ENCODE measurements at regions not wholly inside any gene's neighbourhood (a gene's known extent, or its start where the extent isn't known, plus 50 kb on each side); places are given as distances from the start of the nearest gene placed in this dataset.
"Not testable (repeated sequence)": the region's sequence is repeated elsewhere in the genome, so short reads cannot be mapped to it uniquely, and the experiment has no call there.

- DNase-seq (ENCODE audit: low read depth, low spot score), result no peak
- in situ Hi-C loops (cut with HindIII; ENCODE audit: low pct_unique_long_range_greater_than_20kb, low sequenced_read_pairs), result no loop called here
Observed at GRCh38 chr2:189231719-189232323, 52.3 kb upstream of the COL5A2 start.

GRCh38 chr2:189232759-189233406, 53.3 kb upstream of the COL5A2 start:
- no peak for DNase-seq (ENCODE audit: low read depth, low spot score)
- in situ Hi-C loops (cut with HindIII; ENCODE audit: low pct_unique_long_range_greater_than_20kb, low sequenced_read_pairs), result no loop called here

- in situ Hi-C loops (cut with HindIII; ENCODE audit: low pct_unique_long_range_greater_than_20kb, low sequenced_read_pairs), result no loop called here
- no peak for DNase-seq (ENCODE audit: low read depth, low spot score)
Observed at GRCh38 chr2:189233527-189233926, 54.0 kb upstream of the COL5A2 start.

GRCh38 chr2:189234991-189235390, 55.4 kb upstream of the COL5A2 start:
- in situ Hi-C loops (cut with HindIII; ENCODE audit: low pct_unique_long_range_greater_than_20kb, low sequenced_read_pairs), result no loop called here
- no peak for DNase-seq (ENCODE audit: low read depth, low spot score)

- in situ Hi-C loops (cut with HindIII; ENCODE audit: low pct_unique_long_range_greater_than_20kb, low sequenced_read_pairs), result no loop called here
- DNase-seq (ENCODE audit: low read depth, low spot score), result no peak
Observed at GRCh38 chr2:189236066-189236465, 56.5 kb upstream of the COL5A2 start.

GRCh38 chr2:189238903-189239302, 59.3 kb upstream of the COL5A2 start:
- in situ Hi-C loops (cut with HindIII; ENCODE audit: low pct_unique_long_range_greater_than_20kb, low sequenced_read_pairs), result no loop called here
- no peak for DNase-seq (ENCODE audit: low read depth, low spot score)

- DNase-seq (ENCODE audit: low read depth, low spot score); in situ Hi-C loops (cut with HindIII; ENCODE audit: low pct_unique_long_range_greater_than_20kb, low sequenced_read_pairs): not testable (repeated sequence)
Observed at GRCh38 chr2:189243843-189244242, 64.3 kb upstream of the COL5A2 start.

- DNase-seq (ENCODE audit: low read depth, low spot score), result no peak
- in situ Hi-C loops (cut with HindIII; ENCODE audit: low pct_unique_long_range_greater_than_20kb, low sequenced_read_pairs), result no loop called here
Observed at GRCh38 chr2:189247276-189247675, 67.7 kb upstream of the COL5A2 start.

- no peak for DNase-seq (ENCODE audit: low read depth, low spot score)
Observed at GRCh38 chr2:189248141-189248540, 68.6 kb upstream of the COL5A2 start.

GRCh38 chr2:189249171-189249570, 69.6 kb upstream of the COL5A2 start:
- in situ Hi-C loops (cut with HindIII; ENCODE audit: low pct_unique_long_range_greater_than_20kb, low sequenced_read_pairs), result no loop called here
- no peak for DNase-seq (ENCODE audit: low read depth, low spot score)

More at GRCh38 chr2:189248141-189248540, 68.6 kb upstream of the COL5A2 start:
- in situ Hi-C loops (cut with HindIII; ENCODE audit: low pct_unique_long_range_greater_than_20kb, low sequenced_read_pairs), result no loop called here

GRCh38 chr2:189249901-189250300, 70.3 kb upstream of the COL5A2 start:
- DNase-seq (ENCODE audit: low read depth, low spot score), result no peak
- in situ Hi-C loops (cut with HindIII; ENCODE audit: low pct_unique_long_range_greater_than_20kb, low sequenced_read_pairs), result no loop called here

- in situ Hi-C loops (cut with HindIII; ENCODE audit: low pct_unique_long_range_greater_than_20kb, low sequenced_read_pairs), result no loop called here
- DNase-seq (ENCODE audit: low read depth, low spot score), result no peak
Observed at GRCh38 chr2:189252991-189253675, 73.6 kb upstream of the COL5A2 start.

GRCh38 chr2:189253836-189254235, 74.3 kb upstream of the COL5A2 start:
- no peak for DNase-seq (ENCODE audit: low read depth, low spot score)
- in situ Hi-C loops (cut with HindIII; ENCODE audit: low pct_unique_long_range_greater_than_20kb, low sequenced_read_pairs), result no loop called here

GRCh38 chr2:189254268-189254883, 74.8 kb upstream of the COL5A2 start:
- in situ Hi-C loops (cut with HindIII; ENCODE audit: low pct_unique_long_range_greater_than_20kb, low sequenced_read_pairs), result no loop called here
- DNase-seq (ENCODE audit: low read depth, low spot score), result no peak

- in situ Hi-C loops (cut with HindIII; ENCODE audit: low pct_unique_long_range_greater_than_20kb, low sequenced_read_pairs), result no loop called here
- no peak for DNase-seq (ENCODE audit: low read depth, low spot score)
Observed at GRCh38 chr2:189255711-189256110, 76.2 kb upstream of the COL5A2 start.

GRCh38 chr2:189258616-189259365, 79.2 kb upstream of the COL5A2 start:
- no peak for DNase-seq (ENCODE audit: low read depth, low spot score)
- in situ Hi-C loops (cut with HindIII; ENCODE audit: low pct_unique_long_range_greater_than_20kb, low sequenced_read_pairs), result no loop called here

GRCh38 chr2:189260361-189260814, 80.8 kb upstream of the COL5A2 start:
- in situ Hi-C loops (cut with HindIII; ENCODE audit: low pct_unique_long_range_greater_than_20kb, low sequenced_read_pairs), result no loop called here

GRCh38 chr2:189261431-189261841, 81.9 kb upstream of the COL5A2 start:
- peak; percentile 8 for DNase-seq (ENCODE audit: low read depth, low spot score)
- in situ Hi-C loops (cut with HindIII; ENCODE audit: low pct_unique_long_range_greater_than_20kb, low sequenced_read_pairs), result no loop called here

More at GRCh38 chr2:189260361-189260814, 80.8 kb upstream of the COL5A2 start:
- DNase-seq (ENCODE audit: low read depth, low spot score), result no peak

Data from SK-MEL-5 (cell line).